ENCODE measurements at regions not wholly inside any gene's neighbourhood (a gene's known extent, or its start where the extent isn't known, plus 50 kb on each side); places are given as distances from the start of the nearest gene placed in this dataset.
"Not testable (repeated sequence)": the region's sequence is repeated elsewhere in the genome, so short reads cannot be mapped to it uniquely, and the experiment has no call there.

DNA sequence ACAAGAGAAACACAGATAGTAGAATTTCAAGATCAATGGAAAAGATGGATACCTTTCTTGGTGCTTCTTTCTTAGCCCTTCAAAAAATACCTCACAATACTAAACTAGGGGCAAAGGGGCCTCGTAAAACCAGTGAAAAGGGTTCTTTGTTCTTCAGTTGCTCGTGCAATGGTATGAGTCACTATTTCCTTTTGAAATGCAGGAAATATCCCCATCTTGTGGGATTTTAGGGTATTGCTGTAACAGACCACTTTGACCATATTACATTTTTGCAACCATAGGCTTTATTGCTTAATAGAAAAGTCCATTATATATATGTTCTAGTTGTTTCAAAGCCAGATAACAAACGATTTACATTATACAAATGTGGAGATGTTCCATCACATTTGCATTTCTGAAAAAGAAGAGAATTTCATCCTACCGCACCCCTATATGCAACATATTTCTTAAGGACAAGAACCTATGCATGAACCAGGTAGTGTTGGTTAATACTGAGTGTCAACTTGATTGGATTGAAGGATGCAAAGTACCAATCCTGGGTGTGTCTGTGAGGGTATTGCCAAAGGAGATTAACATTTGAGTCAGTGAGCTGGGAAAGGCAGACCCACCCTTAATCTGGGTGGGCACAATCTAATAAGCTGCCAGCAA, 88.6 kb upstream of the PKN2 start:
- TF ChIP-seq, protein P1, sequence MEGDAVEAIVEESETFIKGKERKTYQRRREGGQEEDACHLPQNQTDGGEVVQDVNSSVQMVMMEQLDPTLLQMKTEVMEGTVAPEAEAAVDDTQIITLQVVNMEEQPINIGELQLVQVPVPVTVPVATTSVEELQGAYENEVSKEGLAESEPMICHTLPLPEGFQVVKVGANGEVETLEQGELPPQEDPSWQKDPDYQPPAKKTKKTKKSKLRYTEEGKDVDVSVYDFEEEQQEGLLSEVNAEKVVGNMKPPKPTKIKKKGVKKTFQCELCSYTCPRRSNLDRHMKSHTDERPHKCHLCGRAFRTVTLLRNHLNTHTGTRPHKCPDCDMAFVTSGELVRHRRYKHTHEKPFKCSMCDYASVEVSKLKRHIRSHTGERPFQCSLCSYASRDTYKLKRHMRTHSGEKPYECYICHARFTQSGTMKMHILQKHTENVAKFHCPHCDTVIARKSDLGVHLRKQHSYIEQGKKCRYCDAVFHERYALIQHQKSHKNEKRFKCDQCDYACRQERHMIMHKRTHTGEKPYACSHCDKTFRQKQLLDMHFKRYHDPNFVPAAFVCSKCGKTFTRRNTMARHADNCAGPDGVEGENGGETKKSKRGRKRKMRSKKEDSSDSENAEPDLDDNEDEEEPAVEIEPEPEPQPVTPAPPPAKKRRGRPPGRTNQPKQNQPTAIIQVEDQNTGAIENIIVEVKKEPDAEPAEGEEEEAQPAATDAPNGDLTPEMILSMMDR (IDR thresholded peaks at IDR 0.05) = peak in 2 of 3 experiments; percentile 9 to 33
- TF ChIP-seq POLR2A (IDR thresholded peaks at IDR 0.05) = no peak
- Histone ChIP-seq H3K36me3 (ENCODE audit: low read depth, missing control alignments) (no peaks in the 10 kb centered on the region), H3K27ac (no peak overlapping the region), H3K4me1 (no peaks in the 10 kb centered on the region), H3K27me3 (no peaks in the 10 kb centered on the region), H3K4me3 (no peak overlapping the region), H3K9me3 (no peaks in the 10 kb centered on the region)
- WGBS, 2 donors = 59% methylated on average over 4 of the region's 4 CpGs
- intact Hi-C loops (cut with DNase I; ENCODE audit: low total_unique reads) = no loop called here
- DNase-seq = no peak

DNA sequence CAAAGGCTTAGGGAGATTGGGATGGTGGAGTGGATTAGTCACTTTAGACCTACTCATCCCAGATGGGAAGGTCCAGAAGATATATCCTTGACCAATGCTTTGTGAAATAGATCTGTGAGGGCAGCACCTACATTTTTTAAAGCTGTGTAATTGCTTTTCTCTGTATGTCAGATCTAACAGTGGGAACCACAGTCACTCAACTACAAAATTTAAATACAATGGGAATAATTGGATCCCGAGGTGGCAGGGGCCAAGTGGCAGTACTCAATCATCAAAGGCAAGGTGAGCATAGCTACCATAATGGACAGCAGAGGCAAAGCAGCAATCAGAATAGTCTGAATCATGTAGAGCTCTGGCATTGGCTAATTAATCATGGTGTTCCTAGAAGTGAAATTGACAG, 86.1 kb upstream of the PKN2 start:
- H3K4me3 ChIP-seq; H3K9me3 ChIP-seq; H3K27ac ChIP-seq; H3K27me3 ChIP-seq; H3K4me1 ChIP-seq; DNase-seq; H3K36me3 ChIP-seq (ENCODE audit: low read depth, missing control alignments); intact Hi-C loops (cut with DNase I; ENCODE audit: low total_unique reads): not testable (repeated sequence)
- 63 to 68% methylated on average over 1 of the region's 1 CpG for WGBS, 2 donors

DNA sequence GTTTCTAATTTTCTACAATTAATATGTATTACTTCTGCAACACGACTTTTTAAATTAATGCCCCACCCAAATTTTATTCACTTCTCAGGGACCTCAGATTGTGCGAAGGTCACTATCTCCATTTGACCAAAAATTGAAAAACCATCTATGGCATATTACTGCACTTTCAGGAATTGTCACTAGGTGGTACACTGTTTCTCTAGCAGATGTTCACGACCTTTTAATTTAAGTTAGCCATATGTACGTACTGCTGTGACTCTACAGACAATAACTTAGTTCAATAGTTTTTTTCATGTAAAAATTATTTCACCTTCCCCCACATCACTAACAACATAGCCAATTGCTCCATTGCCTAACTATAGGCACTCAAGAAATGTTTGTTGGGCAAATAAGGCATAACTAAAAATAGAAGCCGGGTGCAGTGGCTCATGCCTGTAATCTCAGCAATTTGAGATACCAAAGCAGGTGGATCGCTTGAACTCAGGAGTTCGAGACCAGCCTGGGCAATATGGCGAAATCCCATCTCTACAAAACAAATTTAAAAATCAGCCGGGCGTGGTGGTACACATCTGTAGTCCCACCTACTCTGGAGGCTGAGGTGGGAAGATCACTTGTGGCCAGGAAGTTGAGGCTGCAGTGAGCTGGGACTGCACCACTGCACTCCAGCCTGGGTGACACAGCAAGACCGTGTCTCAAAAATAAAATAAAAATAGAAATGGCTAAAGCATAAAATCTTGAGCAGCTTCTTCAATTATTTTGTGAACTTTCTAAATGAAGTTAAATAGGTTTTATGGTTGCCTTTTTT, 75.7 kb upstream of the PKN2 start:
- Histone ChIP-seq H3K36me3 (ENCODE audit: low read depth, missing control alignments) (no peaks in the 10 kb centered on the region), H3K4me1 (no peaks in the 10 kb centered on the region), H3K4me3 (no peak overlapping the region), H3K27ac (no peak overlapping the region), H3K27me3 (no peaks in the 10 kb centered on the region), H3K9me3 (no peaks in the 10 kb centered on the region)
- WGBS, 2 donors = 70 to 76% methylated on average over 11 of the region's 11 CpGs
- intact Hi-C loops (cut with DNase I; ENCODE audit: low total_unique reads) = no loop called here
- DNase-seq = no peak
- no peak for TF ChIP-seq POLR2A (IDR thresholded peaks at IDR 0.05)
- TF ChIP-seq, protein P1 (IDR thresholded peaks at IDR 0.05) = peak; percentile 16 to 53 (median 26)

DNA sequence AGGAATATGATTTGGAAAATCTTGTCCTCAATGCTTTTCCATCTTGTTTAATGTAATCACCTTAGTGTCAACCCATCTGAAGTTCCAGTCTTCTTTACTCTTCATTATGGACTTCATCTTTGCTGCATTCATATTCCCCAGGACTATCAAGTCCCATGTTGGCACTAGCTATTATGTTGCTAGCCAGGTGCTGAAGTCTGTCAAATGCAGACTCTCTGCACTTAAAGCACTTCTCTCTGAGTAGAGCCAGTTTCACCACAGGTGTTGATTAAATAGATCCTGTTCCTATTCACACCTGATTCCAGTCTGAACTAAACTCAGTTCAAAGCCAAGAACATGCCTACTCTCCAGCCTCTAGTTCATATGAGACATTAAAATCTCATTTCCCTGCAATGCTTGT, 75.0 kb upstream of the PKN2 start:
- intact Hi-C loops (cut with DNase I; ENCODE audit: low total_unique reads) = no loop called here
- TF ChIP-seq, protein P1 (IDR thresholded peaks at IDR 0.05) = no peak
- no peak for TF ChIP-seq POLR2A (IDR thresholded peaks at IDR 0.05)
- H3K4me1 ChIP-seq = no peaks in the 10 kb centered on the region
- no peak overlapping the region for H3K4me3 ChIP-seq
- H3K9me3 ChIP-seq = no peaks in the 10 kb centered on the region
- H3K36me3 ChIP-seq (ENCODE audit: low read depth, missing control alignments) = no peaks in the 10 kb centered on the region
- no peak for DNase-seq
- H3K27ac ChIP-seq = no peak overlapping the region
- no peaks in the 10 kb centered on the region for H3K27me3 ChIP-seq

DNA sequence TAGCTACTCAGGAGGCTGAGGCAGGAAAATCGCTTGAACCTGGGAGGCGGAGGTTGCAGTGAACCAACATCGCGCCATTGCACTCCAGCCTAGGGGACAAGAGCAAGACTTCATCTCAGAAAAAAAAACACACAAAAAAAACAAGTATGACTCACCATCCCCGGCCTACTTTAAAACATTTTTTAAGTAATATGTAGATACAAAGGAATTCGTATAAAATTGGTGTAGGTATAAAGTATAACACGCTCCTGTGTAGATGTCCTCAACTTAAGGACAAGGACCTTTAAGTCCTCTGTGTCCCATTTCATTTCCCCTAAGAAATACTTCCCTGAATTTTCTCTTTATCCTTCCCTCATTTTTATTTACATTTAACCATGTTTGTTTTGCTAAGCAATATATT, 73.4 kb upstream of the PKN2 start:
- 93 to 95% methylated on average over 7 of the region's 7 CpGs for WGBS, 2 donors
- no peak for DNase-seq
- TF ChIP-seq, protein P1 (IDR thresholded peaks at IDR 0.05) = no peak
- no peak for TF ChIP-seq POLR2A (IDR thresholded peaks at IDR 0.05)
- H3K27ac ChIP-seq = no peak overlapping the region
- no peak overlapping the region for H3K4me3 ChIP-seq
- no peaks in the 10 kb centered on the region for H3K9me3 ChIP-seq
- intact Hi-C loops (cut with DNase I; ENCODE audit: low total_unique reads) = no loop called here
- H3K36me3 ChIP-seq (ENCODE audit: low read depth, missing control alignments) = no peaks in the 10 kb centered on the region
- no peaks in the 10 kb centered on the region for H3K4me1 ChIP-seq
- H3K27me3 ChIP-seq = no peaks in the 10 kb centered on the region

All from testis (tissue), 2 donors.